ENCODE measurements at regions not wholly inside any gene's neighbourhood (a gene's known extent, or its start where the extent isn't known, plus 50 kb on each side); places are given as distances from the start of the nearest gene placed in this dataset.

DNA sequence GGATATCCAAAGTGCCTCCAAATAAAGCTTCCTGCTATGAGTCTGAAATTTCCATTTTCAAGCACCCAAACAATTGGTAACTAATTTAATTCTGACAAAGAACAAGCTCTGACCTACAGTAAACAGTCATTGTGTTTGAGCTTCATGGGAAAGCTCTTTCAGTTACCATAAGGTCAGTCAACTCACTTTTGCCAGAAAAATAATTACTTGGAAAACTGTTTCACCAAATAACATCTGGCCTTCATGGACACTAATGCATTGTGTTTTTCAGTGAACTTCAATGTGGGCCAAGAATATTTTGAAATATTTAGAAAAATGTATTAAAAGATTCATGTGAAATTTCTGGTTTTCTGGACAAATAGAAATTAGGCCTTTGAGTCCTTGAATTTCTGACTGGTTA is 369.9 kb downstream of the GALR1 start:
- peaks cover 2 to 9% of the 10 kb centered on the region in 2 experiments for H3K27me3 ChIP-seq (replicated peaks in 1 of 2; ENCODE audit: control insufficient read depth in 2 of 2, extremely low read depth in 1 of 2, insufficient read depth in 2 of 2, low read length in 1 of 2)
- ATAC-seq (replicated peaks in 1 of 4) (no peak), DNase-seq (no peak)
- H3K4me1 ChIP-seq (ENCODE audit: control insufficient read depth in 1 of 2, extremely low read depth in 1 of 2, insufficient read depth in 2 of 2, low read length in 2 of 2), result peaks cover 0 to 7% of the 10 kb centered on the region in 2 experiments
- Mint-ChIP-seq H3K36me3 (no peaks in the 10 kb centered on the region), H3K9me3 (no peaks in the 10 kb centered on the region), H3K4me1 (peaks cover 5 to 9% (median 9%) of the 10 kb centered on the region in 3 donors), H3K4me3 (no peak overlapping the region), H3K27me3 (peaks cover 6 to 8% of the 10 kb centered on the region in 2 donors), H3K27ac (no peak overlapping the region)
- no peaks in the 10 kb centered on the region for H3K36me3 ChIP-seq (ENCODE audit: control insufficient read depth in 2 of 2, extremely low read depth in 1 of 2, insufficient read depth in 1 of 2, low read length in 1 of 2)
- CTCF ChIA-PET, result no interaction called here
- H3K9me3 ChIP-seq, result no peaks in the 10 kb centered on the region
- POLR2A ChIA-PET, result no interaction called here
- no peak overlapping the region for H3K4me3 ChIP-seq (ENCODE audit: control insufficient read depth in 1 of 2, extremely low read depth in 1 of 2, low read length in 1 of 2)
- no peak overlapping the region for H3K27ac ChIP-seq (ENCODE audit: low read length)

DNA sequence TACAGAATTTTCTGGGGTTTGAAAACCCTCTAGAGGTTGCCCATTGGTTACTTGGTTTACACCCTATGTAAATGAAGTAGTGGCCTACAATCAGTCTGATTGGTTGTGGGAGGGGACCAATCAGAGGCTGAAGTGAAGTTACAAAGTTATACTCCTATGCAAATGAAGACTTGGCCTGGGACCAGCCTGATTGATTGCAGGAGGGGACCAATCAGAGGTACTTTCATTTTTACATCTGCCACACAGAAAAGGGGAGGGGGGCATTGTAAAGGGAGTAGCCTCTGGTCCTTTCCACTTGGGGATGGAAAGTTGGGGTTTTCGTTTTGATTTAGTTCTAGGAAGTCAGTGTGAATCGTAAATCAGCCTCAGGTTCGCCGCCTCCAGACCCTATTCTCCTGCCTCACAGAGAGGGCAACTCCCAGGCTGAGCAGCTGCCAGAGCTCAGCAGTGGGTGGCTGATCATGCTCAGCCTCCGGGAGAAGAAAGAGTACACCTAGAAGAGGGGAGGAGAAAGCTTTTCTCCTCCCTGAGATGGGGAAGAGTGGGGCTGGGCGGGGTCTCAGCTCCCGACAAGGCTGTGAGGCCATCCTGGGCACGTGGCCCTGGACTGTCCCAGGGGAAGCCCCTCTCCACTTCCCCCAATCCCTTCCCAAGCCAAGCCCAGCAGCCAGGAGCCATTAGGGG is 372.5 kb downstream of the GALR1 start:
- Mint-ChIP-seq H3K9me3 (no peaks in the 10 kb centered on the region), H3K4me3 (peak overlapping the region in 2 of 3 donors; percentile 43 to 52), H3K4me1 (peaks cover 5 to 9% (median 9%) of the 10 kb centered on the region in 3 donors), H3K27ac (no peak overlapping the region), H3K27me3 (peaks cover 0 to 6% of the 10 kb centered on the region in 2 donors), H3K36me3 (no peaks in the 10 kb centered on the region)
- ChIA-PET CTCF (no interaction called here), POLR2A (no interaction called here)
- Histone ChIP-seq H3K36me3 (ENCODE audit: control insufficient read depth in 2 of 2, extremely low read depth in 1 of 2, insufficient read depth in 1 of 2, low read length in 1 of 2) (no peaks in the 10 kb centered on the region), H3K4me1 (ENCODE audit: control insufficient read depth in 1 of 2, extremely low read depth in 1 of 2, insufficient read depth in 2 of 2, low read length in 2 of 2) (peaks cover 0 to 7% of the 10 kb centered on the region in 2 experiments), H3K4me3 (ENCODE audit: control insufficient read depth in 1 of 2, extremely low read depth in 1 of 2, low read length in 1 of 2) (peak overlapping the region in 1 of 2 donors; percentile 40), H3K9me3 (no peaks in the 10 kb centered on the region), H3K27me3 (replicated peaks in 1 of 2; ENCODE audit: control insufficient read depth in 2 of 2, extremely low read depth in 1 of 2, insufficient read depth in 2 of 2, low read length in 1 of 2) (peaks cover under 1 to 2% of the 10 kb centered on the region in 2 experiments), H3K27ac (ENCODE audit: low read length) (no peak overlapping the region)
- DNase-seq (peak in 12 of 35 experiments; percentile 2 to 50 (median 13)), ATAC-seq (replicated peaks in 1 of 4) (peak in 2 of 4 experiments; percentile 13 to 46)
- no CpG with 5 or more reads among the region's 8 CpGs for WGBS (ENCODE audit: insufficient coverage)

DNA sequence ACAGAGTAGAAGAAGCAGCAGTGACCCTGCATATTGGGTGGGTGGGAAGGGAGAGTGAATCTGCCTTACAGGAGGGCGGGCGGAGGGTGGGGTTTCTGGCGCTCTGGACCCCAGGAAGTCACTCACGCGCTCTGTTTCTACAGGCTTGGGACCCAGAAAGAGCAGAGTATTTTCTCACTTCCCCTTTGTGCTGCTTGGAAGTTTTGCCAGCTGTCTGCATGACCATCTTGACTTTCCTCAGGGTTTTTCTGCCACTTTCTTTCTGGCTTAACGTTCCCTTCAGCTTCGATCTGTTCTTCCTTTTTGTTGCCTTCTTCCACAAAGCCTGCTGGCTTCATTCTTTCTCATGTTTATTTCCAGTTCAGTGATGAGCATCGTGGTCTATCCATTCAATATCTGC is 383.1 kb downstream of the GALR1 start:
- Histone ChIP-seq H3K36me3 (ENCODE audit: control insufficient read depth in 2 of 2, extremely low read depth in 1 of 2, insufficient read depth in 1 of 2, low read length in 1 of 2) (no peaks in the 10 kb centered on the region), H3K9me3 (no peaks in the 10 kb centered on the region), H3K27me3 (replicated peaks in 1 of 2; ENCODE audit: control insufficient read depth in 2 of 2, extremely low read depth in 1 of 2, insufficient read depth in 2 of 2, low read length in 1 of 2) (peaks cover 0 to 19% of the 10 kb centered on the region in 2 experiments), H3K4me1 (ENCODE audit: control insufficient read depth in 1 of 2, extremely low read depth in 1 of 2, insufficient read depth in 2 of 2, low read length in 2 of 2) (no peaks in the 10 kb centered on the region), H3K4me3 (ENCODE audit: control insufficient read depth in 1 of 2, extremely low read depth in 1 of 2, low read length in 1 of 2) (no peak overlapping the region), H3K27ac (ENCODE audit: low read length) (no peak overlapping the region)
- ATAC-seq (replicated peaks in 1 of 4) (no peak), DNase-seq (no peak)
- CTCF ChIA-PET, result no interaction called here
- peaks cover 0 to 5% (median 0%) of the 10 kb centered on the region in 3 donors for H3K9me3 Mint-ChIP-seq
- H3K4me3 Mint-ChIP-seq, result no peak overlapping the region
- POLR2A ChIA-PET, result no interaction called here
- no peaks in the 10 kb centered on the region for H3K4me1 Mint-ChIP-seq
- peaks cover 20 to 28% of the 10 kb centered on the region in 2 donors for H3K27me3 Mint-ChIP-seq
- no peaks in the 10 kb centered on the region for H3K36me3 Mint-ChIP-seq
- H3K27ac Mint-ChIP-seq, result no peak overlapping the region
- WGBS (ENCODE audit: insufficient coverage), result 55% methylated on average over 6 of the region's 8 CpGs

DNA sequence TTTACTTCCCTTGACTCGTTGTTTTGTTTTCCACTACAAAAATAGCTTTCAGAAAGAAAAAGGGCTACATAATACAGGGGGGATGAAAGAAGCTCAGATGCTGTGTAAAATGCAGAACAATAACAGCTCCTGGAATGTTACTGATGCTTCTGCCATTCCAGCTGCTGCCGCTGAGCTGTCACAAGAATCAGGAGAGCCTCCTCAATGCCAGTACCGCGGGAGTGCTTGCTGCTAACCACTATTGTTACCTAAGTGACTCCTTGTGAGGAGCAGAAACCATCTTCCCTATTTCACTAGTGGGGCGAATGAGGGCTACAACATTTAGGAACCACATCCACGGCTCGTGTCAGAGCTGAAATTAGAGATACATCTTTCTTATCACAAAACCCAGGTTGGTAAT is 384.8 kb downstream of the GALR1 start:
- no peaks in the 10 kb centered on the region for H3K36me3 Mint-ChIP-seq
- no peak overlapping the region for H3K4me3 ChIP-seq (ENCODE audit: control insufficient read depth in 1 of 2, extremely low read depth in 1 of 2, low read length in 1 of 2)
- no peaks in the 10 kb centered on the region for H3K4me1 Mint-ChIP-seq
- CTCF ChIA-PET, result no interaction called here
- peaks cover 0 to 14% (median 0%) of the 10 kb centered on the region in 3 donors for H3K9me3 Mint-ChIP-seq
- H3K9me3 ChIP-seq, result no peaks in the 10 kb centered on the region
- peaks cover 0 to 19% of the 10 kb centered on the region in 2 experiments for H3K27me3 ChIP-seq (replicated peaks in 1 of 2; ENCODE audit: control insufficient read depth in 2 of 2, extremely low read depth in 1 of 2, insufficient read depth in 2 of 2, low read length in 1 of 2)
- ATAC-seq (replicated peaks in 1 of 4) (no peak), DNase-seq (no peak)
- H3K27me3 Mint-ChIP-seq, result peaks cover 26 to 33% of the 10 kb centered on the region in 2 donors
- H3K4me1 ChIP-seq (ENCODE audit: control insufficient read depth in 1 of 2, extremely low read depth in 1 of 2, insufficient read depth in 2 of 2, low read length in 2 of 2), result no peaks in the 10 kb centered on the region
- no peak overlapping the region for H3K27ac Mint-ChIP-seq
- no peak overlapping the region for H3K27ac ChIP-seq (ENCODE audit: low read length)
- WGBS (ENCODE audit: insufficient coverage), result 72% methylated on average over 6 of the region's 7 CpGs
- H3K4me3 Mint-ChIP-seq, result no peak overlapping the region
- no peaks in the 10 kb centered on the region for H3K36me3 ChIP-seq (ENCODE audit: control insufficient read depth in 2 of 2, extremely low read depth in 1 of 2, insufficient read depth in 1 of 2, low read length in 1 of 2)
- POLR2A ChIA-PET, result interaction anchor here in 1 of 2 donors (0.5 kb wide), 1 partner anchor 701 kb away, joined by 4 read pairs; no protein-coding TSS in a partner anchor

DNA sequence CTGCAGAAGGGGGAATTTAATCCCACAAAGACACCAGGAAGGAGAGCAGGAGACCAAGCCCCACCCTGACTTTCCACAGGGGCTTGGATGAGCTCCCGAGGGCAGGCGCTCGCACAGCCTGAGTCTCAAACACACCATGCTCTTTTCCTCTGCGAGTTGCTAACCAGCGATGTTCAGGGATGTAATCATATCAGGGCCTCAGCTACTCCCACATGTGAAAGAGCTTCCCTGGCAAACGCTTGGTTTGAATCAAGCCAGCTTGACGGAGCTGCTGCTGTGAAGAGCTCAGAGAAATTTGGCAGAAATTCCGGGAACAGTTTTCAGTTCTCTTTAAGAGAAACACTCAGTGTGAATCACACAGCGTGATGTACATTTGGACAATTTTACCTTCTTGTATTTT is 385.8 kb downstream of the GALR1 start:
- ChIA-PET POLR2A (no interaction called here), CTCF (no interaction called here)
- Mint-ChIP-seq H3K4me3 (no peak overlapping the region), H3K27me3 (peaks cover 29 to 33% of the 10 kb centered on the region in 2 donors), H3K9me3 (peaks cover 0 to 14% (median 0%) of the 10 kb centered on the region in 3 donors), H3K27ac (no peak overlapping the region), H3K36me3 (no peaks in the 10 kb centered on the region), H3K4me1 (no peaks in the 10 kb centered on the region)
- peaks cover 0 to 19% of the 10 kb centered on the region in 2 experiments for H3K27me3 ChIP-seq (replicated peaks in 1 of 2; ENCODE audit: control insufficient read depth in 2 of 2, extremely low read depth in 1 of 2, insufficient read depth in 2 of 2, low read length in 1 of 2)
- no peak for DNase-seq
- no peak for ATAC-seq (replicated peaks in 1 of 4)
- no peaks in the 10 kb centered on the region for H3K4me1 ChIP-seq (ENCODE audit: control insufficient read depth in 1 of 2, extremely low read depth in 1 of 2, insufficient read depth in 2 of 2, low read length in 2 of 2)
- no peaks in the 10 kb centered on the region for H3K9me3 ChIP-seq
- no peaks in the 10 kb centered on the region for H3K36me3 ChIP-seq (ENCODE audit: control insufficient read depth in 2 of 2, extremely low read depth in 1 of 2, insufficient read depth in 1 of 2, low read length in 1 of 2)
- H3K4me3 ChIP-seq (ENCODE audit: control insufficient read depth in 1 of 2, extremely low read depth in 1 of 2, low read length in 1 of 2), result no peak overlapping the region
- H3K27ac ChIP-seq (ENCODE audit: low read length), result no peak overlapping the region
- WGBS (ENCODE audit: insufficient coverage), result 89% methylated on average over 4 of the region's 9 CpGs

DNA sequence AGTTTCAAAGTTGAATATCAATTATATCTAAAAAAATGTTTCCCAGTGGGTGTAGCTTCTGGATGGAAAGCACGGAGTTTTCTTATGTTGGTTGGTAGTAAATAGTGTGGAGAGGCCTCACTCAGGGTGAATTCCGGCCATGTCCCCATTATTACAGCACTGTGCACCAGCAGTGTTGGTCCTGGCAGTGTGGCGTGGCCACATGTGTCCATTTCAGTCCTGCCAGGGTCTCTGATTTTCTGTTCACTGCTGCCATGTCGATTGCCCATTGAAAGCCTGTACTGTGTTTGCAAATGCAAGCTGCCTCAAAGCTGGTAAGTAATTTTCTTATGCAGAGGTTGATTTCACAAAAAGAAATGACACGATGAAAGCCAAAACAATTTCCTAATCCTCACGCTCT is 386.2 kb downstream of the GALR1 start:
- H3K27ac Mint-ChIP-seq, result no peak overlapping the region
- DNase-seq (no peak), ATAC-seq (replicated peaks in 1 of 4) (no peak)
- H3K27me3 Mint-ChIP-seq, result peaks cover 29 to 33% of the 10 kb centered on the region in 2 donors
- no peaks in the 10 kb centered on the region for H3K4me1 ChIP-seq (ENCODE audit: control insufficient read depth in 1 of 2, extremely low read depth in 1 of 2, insufficient read depth in 2 of 2, low read length in 2 of 2)
- POLR2A ChIA-PET, result no interaction called here
- no peak overlapping the region for H3K4me3 ChIP-seq (ENCODE audit: control insufficient read depth in 1 of 2, extremely low read depth in 1 of 2, low read length in 1 of 2)
- WGBS (ENCODE audit: insufficient coverage), result 65% methylated on average over 3 of the region's 6 CpGs
- no peaks in the 10 kb centered on the region for H3K9me3 ChIP-seq
- no peaks in the 10 kb centered on the region for H3K36me3 ChIP-seq (ENCODE audit: control insufficient read depth in 2 of 2, extremely low read depth in 1 of 2, insufficient read depth in 1 of 2, low read length in 1 of 2)
- H3K4me1 Mint-ChIP-seq, result no peaks in the 10 kb centered on the region
- H3K27me3 ChIP-seq (replicated peaks in 1 of 2; ENCODE audit: control insufficient read depth in 2 of 2, extremely low read depth in 1 of 2, insufficient read depth in 2 of 2, low read length in 1 of 2), result peaks cover 0 to 19% of the 10 kb centered on the region in 2 experiments
- no peak overlapping the region for H3K27ac ChIP-seq (ENCODE audit: low read length)
- peaks cover 0 to 14% (median 0%) of the 10 kb centered on the region in 3 donors for H3K9me3 Mint-ChIP-seq
- no peaks in the 10 kb centered on the region for H3K36me3 Mint-ChIP-seq
- H3K4me3 Mint-ChIP-seq, result no peak overlapping the region
- CTCF ChIA-PET, result no interaction called here
